GM19467 (cell line): ENCODE measurements at regions not wholly inside any gene's neighbourhood (a gene's known extent, or its start where the extent isn't known, plus 50 kb on each side); places are given as distances from the start of the nearest gene placed in this dataset.

Experiments used
- ATAC-seq: cut with Tn5 transposase; IDR thresholded peaks from one replicate; pipeline ENCODE4 v1.9.1; 2021; ENCODE audit warnings: mild to moderate bottlenecking, moderate library complexity; ENCODE audit not compliant: unreplicated experiment

DNA sequence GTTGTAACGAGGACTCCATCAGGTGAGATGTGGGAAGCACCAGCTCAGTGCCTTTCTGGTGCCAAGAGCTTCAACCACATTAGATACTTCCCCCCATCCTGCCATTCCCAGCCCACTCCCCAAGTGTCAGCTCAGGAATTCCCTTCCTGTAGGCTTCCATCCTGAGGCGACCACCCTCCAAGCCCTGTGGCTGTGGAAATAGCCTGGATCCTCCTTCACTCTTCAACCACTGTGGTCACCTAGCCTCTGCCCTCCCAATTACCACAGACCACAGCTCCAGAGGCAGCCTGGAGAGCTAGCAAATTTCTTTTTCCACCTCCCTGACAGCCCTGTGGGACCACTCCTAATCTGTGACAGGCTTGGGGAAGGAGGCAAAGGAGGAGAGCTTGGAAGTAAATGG is 219.8 kb upstream of the MAP3K1 start:
- ATAC-seq: no peak

DNA sequence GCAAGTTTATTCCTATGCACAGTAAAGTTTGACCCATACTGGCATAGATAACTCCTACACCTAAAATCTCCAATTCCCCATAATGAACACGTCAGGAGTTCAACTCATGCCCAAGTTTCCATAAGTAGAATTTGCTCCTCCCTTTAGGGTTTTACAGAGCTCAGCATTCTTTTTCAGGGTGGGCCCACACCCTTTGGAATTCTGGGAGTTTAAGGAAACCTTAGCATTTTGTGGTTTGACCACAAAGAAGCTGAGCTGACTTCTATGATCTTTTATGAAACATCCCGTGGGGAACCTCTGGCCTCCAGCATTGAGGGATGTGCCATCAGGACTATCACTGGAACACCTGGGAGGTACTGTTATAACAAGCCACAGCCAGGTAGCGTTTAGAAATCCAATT is 220.6 kb upstream of the MAP3K1 start:
- no peak for ATAC-seq

DNA sequence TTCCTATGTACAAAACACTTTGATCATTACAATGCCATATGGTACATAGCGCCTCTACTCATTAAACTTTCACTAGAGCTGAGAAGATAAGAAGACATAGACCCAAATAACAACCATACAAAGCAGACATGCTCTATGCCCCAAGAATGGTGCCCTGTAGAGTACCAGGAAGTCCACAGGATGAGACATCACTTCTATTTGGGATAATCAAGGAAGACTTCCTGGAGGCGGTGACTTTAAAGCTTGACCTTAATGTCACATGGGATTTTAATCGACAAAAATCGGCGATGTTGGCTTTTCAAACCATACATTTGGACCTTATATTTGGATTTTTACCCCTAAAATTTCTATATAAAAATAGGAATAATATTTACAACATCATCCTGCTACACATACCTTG is 224.3 kb upstream of the MAP3K1 start:
- ATAC-seq: no peak

DNA sequence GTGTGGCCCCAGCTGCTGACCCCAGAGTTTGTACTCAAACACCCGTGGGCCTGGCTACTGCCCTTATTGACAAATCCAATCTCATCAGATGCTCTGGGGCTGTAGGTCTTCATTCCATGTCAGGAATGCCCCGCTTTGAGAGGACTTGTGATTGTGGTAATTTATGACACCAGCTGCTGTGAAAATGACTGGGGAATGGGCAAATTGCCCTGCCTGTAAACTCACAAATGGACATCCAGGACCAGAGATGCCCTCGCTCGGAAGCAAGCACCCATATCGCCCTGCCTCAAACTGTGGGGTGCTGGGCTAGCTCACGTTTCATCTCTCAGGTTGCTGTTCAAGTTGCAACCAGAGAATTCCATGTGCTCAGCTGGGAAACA is 225.9 kb upstream of the MAP3K1 start:
- no peak for ATAC-seq

DNA sequence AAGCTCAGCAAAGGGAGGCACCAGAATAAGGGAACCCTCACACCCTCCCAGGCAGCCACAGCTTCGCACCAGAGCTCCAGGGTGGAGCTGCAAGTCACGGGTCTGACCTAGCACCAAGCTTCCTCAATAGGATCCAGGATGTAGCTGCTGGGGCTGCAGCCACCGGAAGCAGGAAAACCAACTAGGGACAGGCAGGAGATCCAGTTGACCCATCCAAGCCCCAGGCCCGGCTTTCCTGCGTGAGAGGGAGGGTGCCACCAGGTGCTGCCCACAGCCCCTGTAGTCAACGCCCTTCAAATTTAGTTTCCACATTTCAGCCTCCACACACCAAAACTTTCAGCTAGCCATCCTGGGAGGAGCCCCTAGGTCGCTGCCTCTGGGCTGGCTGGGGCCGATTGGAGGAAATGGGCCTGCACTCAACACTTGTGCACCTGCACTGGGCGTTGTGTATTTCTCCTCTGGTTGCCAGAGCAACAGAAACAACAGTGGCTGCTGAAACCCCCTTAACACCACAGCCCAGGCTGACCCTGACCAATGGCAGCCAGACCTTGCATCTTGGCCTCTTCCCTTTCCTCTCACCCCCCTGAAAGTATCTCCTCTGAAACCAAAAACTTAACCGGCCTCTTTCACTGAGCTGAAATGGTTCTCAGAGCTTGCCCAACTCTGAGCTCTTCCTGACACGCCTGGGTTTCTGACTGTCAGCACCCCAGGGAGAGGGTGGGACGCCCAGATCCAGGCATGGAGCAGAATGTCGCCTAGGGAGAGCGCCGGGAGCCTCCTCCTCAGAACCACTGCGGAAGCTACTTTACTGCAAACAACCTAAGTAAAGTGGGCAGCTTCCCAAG is 226.5 kb upstream of the MAP3K1 start:
- ATAC-seq: peak; percentile 99

DNA sequence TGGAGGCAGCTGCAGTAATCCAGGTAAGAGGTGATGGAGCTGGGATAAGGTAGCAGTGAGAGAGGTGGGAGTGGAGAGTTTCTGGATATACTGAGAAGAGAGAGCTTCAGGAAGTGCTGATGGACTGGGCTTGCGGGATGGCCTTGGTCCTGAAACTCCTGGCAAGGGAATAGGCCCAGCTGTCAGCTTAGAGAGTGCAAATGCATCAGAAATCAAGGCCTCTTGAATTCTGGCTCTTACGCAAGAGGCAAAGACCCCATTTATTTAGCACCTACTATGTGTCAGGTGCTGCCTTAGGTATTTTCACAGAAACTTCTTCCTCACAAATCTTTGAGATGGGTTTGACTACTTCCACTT is 227.2 kb upstream of the MAP3K1 start:
- ATAC-seq: no peak

DNA sequence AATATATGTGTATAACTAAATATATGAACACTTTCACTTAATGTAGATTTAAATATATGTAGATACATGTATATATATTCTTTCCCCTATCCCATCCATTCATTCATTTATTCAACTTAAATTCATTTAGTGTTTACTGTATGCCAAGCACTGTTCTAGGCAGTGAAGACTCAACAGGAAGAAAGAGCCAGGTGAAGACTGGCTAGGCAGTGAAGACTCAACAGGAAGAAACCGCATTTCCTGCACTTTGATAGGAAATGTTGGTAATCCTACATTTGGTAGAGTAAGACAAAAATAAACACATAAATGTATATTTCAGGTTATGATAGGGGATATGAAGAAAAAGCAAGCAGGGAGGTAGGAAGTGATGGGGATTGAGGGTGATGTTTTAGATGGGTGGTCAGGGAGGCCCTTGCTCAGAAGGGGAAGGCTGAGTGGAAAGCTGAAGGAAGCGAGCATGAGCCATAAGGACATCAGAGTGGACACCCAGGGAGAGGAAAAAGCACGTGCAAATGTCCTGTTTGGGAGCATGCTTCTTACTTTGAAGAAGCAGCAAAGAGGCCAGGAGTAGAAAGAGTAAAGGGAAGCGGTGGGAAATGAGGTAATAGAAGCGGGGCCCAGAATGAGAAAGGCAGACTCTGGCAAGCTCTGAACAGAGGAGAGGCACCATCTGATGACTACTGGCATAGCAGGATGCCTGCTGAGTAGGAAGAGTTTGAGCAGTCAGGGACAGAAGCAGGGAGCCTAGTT is 227.8 kb upstream of the MAP3K1 start:
- ATAC-seq: no peak

DNA sequence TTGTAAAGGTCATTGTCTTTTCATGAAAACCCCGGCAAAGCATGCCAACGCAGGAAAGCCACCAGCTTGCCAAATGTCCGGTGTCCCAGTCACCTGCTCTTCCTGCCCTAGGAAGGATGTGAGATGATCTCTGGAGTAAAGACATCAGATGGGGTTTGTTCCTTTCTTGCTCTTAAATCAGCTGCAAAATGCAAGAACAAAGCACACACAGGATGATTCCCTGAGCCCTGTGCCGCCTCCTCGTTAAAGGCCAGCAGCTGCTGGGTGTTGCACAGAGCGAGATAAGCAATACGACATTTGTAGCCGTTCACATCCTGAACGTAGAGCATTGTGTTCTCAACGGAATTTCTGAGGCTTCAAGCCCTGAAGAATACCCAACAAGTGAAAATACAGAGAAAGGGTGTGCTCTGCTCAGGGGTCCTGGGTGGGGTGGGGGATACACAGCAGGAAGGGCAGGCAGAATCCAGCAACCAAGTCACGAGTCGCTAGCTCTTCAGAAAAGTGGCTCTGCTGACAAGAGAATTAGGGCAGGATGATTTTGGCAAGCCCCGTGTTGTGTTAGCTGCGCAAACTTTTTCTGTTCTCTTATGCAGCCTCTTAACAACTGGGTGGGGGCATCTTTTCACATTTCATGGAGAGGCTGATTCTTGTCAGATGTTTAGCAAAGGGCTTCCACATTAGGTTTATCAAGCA is 229.2 kb upstream of the MAP3K1 start:
- ATAC-seq: no peak

DNA sequence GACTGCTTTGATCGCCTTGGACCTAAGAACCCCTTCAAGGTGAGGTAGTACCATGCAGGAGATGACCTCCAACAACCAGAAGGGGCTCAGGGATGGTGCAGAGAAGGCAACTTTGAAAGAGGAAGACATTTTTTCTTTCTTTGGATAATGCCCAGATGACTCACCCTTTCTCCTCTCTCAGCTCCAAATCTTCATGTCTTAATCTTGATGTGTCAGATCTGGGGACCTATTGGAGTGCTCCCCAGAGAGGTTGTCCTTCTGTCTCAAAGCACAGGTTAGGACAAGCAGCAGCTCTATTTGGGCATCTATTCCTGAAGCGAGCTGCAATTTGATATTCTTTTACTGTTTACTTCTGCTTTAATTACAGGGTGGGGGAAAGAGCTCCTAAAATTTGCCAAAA is 229.9 kb upstream of the MAP3K1 start:
- ATAC-seq: no peak

DNA sequence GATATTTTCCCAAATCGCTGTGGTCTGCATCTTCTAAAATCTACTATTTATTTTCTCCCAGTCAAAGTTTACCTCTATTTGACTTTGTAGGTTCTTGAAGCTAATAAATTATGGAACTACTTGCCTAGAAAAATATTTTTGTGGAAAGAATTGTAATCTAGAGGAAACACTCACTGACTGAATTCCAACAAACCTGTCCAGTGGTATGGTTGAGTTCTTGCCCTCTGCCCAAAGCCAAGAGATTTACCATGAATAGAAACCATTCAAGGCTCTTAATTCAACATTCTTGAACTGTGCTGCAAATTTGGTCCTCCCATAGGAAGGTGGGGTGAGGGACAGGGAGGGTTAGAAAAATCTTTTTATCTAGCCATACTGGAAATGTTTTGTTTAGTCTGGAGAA is 233.9 kb upstream of the MAP3K1 start:
- no peak for ATAC-seq

DNA sequence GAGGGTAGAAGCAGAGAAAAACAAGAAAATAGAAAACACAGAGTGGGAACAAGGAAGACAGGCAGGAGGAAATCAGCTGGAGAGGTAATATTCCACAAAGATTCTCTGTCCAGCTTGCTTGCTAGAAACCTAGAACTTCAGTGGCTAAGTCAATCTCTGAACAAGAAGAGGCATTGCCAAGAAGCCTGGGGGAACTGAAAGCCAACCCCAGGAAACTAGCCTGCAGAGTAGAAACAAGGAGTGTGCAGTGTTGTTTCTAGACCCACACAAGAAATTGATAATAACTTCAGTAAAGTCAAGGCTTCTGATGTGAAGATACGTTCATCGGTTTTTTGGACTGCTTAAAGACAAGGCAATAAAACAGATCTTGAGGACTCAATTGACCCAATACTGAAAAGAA is 234.5 kb upstream of the MAP3K1 start:
- ATAC-seq: no peak

DNA sequence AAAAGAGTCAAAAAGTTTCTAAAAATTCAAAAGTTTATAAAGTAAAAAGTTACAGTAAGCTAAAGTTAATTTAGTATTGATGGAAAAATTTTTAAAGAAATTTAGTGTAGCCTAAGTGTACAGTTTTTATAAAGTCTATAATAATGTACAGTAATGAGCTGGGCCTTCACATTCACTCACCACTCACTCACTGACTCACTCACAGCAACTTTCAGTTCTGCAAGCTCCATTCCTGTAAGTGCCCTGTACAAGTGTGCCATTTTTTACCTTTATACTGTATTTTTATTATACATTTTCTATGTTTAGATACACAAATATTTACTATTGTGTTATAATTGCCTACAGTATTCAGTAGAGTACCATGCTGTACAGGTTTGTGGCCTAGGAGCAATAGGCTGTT is 239.5 kb upstream of the MAP3K1 start:
- no peak for ATAC-seq

DNA sequence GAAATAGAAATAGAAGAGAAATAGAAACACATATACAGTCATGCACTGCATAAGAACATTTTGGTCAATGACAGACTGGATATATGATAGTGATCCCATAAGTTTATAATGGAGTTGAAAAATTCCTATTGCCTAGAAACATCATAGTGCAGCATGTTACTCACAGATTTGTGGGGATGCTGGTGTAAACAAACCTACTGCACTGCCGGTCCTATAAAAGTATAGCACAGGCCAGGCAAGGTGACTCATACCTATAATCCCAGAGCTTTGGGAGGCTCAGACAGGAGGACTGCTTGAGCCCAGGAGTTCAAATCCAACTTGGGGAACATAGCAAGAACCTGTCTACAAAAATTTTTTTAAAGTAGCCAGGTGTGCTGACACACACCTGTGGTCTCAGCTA is 240.6 kb upstream of the MAP3K1 start:
- no peak for ATAC-seq

DNA sequence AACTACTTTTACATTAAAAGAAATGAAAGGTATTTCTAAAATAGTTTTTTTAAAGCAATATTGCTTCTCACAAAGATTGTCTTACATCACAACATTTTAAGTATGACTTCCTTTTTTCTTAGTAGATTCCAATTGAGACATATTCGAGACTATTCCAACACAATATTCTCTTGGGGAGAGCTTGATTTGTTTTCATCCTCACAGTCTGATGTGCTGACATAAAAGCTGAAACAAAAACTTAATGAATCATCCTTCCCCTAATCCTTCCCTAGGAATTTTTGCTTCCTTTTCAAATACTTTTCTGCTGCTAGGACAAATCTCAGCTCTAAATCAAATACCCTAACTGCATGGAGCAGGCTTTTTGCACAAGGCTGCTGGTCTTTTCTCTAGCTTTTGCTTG is 245.8 kb upstream of the MAP3K1 start:
- no peak for ATAC-seq

DNA sequence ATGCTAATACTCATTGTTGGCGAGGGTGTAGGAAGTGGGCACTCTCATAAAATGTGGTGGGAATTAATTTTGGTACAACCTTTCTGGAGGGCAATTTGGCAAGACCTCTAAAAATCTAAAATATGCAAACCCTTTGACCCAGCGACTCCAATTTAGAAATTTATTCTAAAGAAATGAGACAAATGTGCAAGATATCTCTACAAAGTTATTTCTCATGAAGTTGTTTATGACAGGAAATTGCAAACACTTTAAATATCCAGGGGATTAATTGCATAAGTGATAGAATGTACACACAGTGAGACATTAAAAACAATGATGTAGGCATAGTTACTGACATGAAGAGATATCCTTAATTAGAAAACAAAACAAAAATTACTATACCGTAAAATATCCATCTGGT is 246.3 kb upstream of the MAP3K1 start:
- ATAC-seq: no peak

DNA sequence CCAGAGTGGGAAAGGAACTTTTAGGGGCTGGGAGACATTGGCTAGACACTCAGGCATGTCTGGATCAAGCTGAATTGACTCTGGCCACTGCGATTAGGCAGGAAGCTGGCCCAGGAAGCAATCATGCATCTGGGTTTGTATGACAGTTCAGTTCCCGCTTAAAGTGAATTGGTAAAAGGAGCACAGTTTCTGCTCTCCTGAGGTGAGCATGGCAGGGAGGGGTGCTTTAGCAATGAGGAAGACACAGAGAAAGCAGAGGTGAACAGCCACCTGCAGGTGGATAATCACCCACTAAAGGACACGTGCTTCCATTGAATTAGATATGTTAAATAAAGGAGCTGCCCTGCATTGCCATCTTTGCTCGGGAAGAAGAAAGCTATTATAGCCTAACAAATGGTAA is 248.1 kb upstream of the MAP3K1 start:
- no peak for ATAC-seq

DNA sequence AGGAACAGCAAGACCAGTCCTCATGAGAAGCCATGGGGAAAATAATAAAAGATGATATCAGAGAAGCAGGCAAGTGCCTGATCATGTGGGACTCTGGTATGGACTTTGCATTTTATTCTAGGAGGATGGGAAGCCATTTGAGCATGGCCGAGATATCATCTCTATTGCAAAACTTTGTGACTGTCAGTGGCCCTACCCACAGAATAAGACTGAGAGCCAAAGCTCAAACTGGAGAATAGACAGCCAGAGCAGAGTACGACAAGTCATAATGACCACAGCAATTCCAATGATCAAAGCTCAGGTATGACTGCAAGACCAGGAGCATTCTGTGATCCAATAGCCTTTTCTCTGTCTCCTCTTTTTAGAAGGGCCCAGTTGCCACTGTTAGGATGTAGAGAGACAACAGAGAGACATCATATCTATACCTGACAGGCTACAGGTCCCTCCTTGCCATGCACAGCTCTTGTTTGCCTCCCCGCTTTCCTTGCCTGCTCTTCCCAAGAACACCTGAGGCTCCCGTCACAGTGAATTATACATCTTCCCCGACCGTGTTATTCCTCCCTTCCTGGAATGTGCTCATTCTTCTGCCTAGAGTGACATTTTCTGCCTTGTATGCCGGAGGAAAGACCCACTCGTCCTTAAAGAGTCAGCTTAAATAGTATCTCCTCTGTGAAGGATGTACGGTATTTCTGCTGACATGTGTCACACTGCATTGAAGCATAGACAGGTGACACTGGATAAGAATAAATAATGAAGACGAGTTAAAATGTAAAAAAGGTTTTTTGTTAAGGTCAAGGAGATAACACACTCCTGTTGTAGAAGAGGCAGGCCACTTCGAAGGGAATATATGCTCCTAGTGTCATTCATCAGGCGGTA is 248.7 kb upstream of the MAP3K1 start:
- ATAC-seq: no peak

DNA sequence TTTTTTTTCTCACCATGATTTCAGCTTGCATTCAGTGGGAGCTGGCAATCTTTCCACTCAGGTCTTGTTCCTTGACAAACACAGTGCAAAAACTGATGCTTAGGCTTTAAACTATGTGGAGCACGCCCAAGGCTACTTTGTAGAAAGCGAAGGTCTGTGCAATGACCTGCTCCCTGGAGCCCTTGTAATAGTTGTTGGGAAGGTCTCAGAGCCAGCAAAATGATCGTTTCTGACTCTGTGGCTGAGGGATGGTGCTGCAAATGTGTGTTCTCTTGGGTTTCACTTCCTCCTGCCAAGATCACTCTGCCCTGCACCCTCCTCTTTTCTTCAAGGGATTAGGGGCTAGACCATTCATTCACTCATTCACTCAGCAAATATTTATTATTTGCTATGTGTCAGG is 249.7 kb upstream of the MAP3K1 start:
- peak; percentile 93 for ATAC-seq

DNA sequence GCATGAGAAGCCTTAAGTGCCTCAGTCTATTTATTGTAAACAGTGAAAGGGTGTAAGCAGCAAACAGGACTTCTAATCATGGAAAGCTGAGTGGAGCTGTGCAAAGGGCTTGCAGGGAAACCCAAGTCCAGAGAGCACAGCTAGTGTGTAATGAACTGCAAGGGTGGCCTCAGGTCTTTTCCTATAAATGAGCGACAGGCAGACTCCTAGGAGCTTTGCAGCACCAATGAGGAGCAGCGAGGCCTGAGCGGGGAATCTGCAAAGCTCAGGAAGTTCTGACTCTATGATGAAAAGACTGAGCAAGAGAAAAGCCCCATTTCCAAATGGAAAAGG is 250.1 kb upstream of the MAP3K1 start:
- no peak for ATAC-seq

DNA sequence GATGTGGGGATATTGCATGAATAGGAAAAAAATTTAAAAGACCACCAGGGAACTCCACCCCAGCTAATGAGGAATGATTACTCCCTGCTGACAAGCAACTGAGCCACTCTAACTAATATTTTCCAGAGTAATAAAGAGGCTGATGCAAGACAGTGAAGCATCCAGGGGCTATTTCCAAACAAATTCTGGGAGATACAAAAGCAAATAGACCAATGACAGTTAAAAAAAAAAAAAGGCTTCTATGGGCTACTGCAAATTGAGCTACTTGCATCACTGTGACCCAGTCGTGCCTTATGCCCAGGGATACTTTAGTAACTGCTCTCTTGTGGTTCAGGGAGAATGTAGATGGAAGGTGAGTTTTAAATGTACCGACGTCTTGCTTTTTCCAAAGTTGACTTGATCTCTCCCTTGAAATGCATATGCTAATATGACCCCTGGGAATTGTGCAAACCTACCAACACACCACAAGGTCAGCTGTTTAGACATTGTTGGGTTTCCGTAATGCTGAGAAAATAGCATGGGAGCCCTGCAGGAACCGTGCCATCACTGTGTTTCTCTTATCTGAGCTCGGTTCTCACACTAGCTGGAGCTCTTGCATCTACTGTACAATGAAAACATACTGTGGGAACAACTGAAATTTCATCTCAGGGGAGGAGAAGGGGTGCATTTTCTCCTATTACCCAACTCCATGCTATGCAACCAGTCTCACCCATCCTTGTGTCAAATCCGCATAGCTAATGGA is 250.6 kb upstream of the MAP3K1 start:
- no peak for ATAC-seq

DNA sequence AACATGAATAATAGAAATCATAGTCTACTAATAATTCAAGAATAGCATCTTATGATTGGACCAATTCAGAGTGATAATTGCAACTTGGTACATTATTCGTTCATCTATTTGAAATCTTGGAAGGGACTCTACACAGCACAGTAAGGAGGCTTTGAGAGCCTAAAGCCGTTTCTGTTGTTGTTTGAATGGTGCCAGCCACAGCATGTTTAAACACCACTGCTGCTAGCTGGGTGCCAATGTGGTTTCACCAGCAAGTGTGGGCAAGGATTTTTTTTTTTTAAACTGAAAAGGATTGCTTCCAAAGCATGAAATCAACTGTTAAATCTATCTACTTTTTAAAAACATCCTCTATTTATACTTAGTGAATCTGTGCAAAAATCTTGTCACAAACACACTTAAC is 253.9 kb upstream of the MAP3K1 start:
- ATAC-seq: no peak
